Fibroblast of lung (primary cell): ENCODE measurements at regions not wholly inside any gene's neighbourhood (a gene's known extent, or its start where the extent isn't known, plus 50 kb on each side); places are given as distances from the start of the nearest gene placed in this dataset.

Source experiments
- DNase-seq, 2 donors: peaks; one replicate each; pipeline versions ENCODE4 v3.0.0 to v3.0.0-alpha.2; 2010; ENCODE audit warnings: low read depth in 2 of 2
- H2AFZ ChIP-seq: 2 replicates; pipeline ENCODE4 v1.5.1; 2012; ENCODE audit warnings: low read length, control low read depth, inconsistent platforms
- H3K27ac ChIP-seq: 2 replicates; pipeline ENCODE4 v1.5.1; 2011; ENCODE audit warnings: low read length, control low read depth; ENCODE audit not compliant: insufficient read depth
- H3K27me3 ChIP-seq: 2 replicates; pipeline ENCODE4 v1.5.1; 2011; ENCODE audit warnings: mild to moderate bottlenecking, low read length; ENCODE audit not compliant: control insufficient read depth, insufficient read depth
- H3K36me3 ChIP-seq: 2 replicates; pipeline ENCODE4 v1.5.1; 2011; ENCODE audit warnings: low read length; ENCODE audit not compliant: control insufficient read depth, insufficient read depth
- H3K4me1 ChIP-seq: 2 replicates; pipeline ENCODE4 v1.5.1; 2011; ENCODE audit warnings: low read length; ENCODE audit not compliant: control insufficient read depth, insufficient read depth; ENCODE audit errors: extremely low read depth
- H3K4me2 ChIP-seq: 2 replicates; pipeline ENCODE4 v1.5.1; 2011; ENCODE audit warnings: low read length, control low read depth; ENCODE audit not compliant: insufficient read depth; ENCODE audit errors: extremely low read depth
- H3K4me3 ChIP-seq, 4 experiments: fragments of 200-600 bp in 1 of 4; sonication (generic) in 1 of 4; replicated peaks in 1 of 4; 2 replicates each; pipeline ENCODE4 v1.5.1; 2011 to 2016; ENCODE audit warnings: low read length in 4 of 4, low read depth in 3 of 4, mild to moderate bottlenecking in 3 of 4, control low read depth in 2 of 4, inconsistent platforms in 1 of 4, mixed read lengths in 1 of 4; ENCODE audit not compliant: insufficient read depth in 1 of 4; ENCODE audit errors: control extremely low read depth in 1 of 4
- H3K79me2 ChIP-seq: 2 replicates; pipeline ENCODE4 v1.5.1; 2012; ENCODE audit warnings: mild to moderate bottlenecking, low read length, inconsistent platforms; ENCODE audit not compliant: control insufficient read depth, insufficient read depth
- H3K9ac ChIP-seq: 2 replicates; pipeline ENCODE4 v1.5.1; 2011; ENCODE audit warnings: mild to moderate bottlenecking, low read length, control low read depth; ENCODE audit not compliant: insufficient read depth
- H3K9me3 ChIP-seq: 2 replicates; pipeline ENCODE4 v1.5.1; 2012; ENCODE audit warnings: low read depth, low read length; ENCODE audit not compliant: control insufficient read depth, insufficient read depth
- H4K20me1 ChIP-seq: 2 replicates; pipeline ENCODE4 v1.5.1; 2011; ENCODE audit warnings: low read length; ENCODE audit not compliant: control insufficient read depth, insufficient read depth; ENCODE audit errors: extremely low read depth
- EZH2 ChIP-seq: IDR thresholded peaks from 2 replicates; pipeline ENCODE4 v1.5.1; 2012; ENCODE audit warnings: low read length, control low read depth, mild to moderate bottlenecking; ENCODE audit errors: missing control alignments
- TF ChIP-seq, protein P1 (sequence below), 2 donors: IDR thresholded peaks in 1 of 2; conservative IDR thresholded peaks in 1 of 2; 1 replicate in 1 of 2; 2 replicates in 1 of 2; pipeline ENCODE4 v1.5.1; 2011 to 2012; ENCODE audit warnings: low read length in 2 of 2, control low read depth in 1 of 2, inconsistent platforms in 1 of 2, low read depth in 1 of 2, mild to moderate bottlenecking in 1 of 2

DNA sequence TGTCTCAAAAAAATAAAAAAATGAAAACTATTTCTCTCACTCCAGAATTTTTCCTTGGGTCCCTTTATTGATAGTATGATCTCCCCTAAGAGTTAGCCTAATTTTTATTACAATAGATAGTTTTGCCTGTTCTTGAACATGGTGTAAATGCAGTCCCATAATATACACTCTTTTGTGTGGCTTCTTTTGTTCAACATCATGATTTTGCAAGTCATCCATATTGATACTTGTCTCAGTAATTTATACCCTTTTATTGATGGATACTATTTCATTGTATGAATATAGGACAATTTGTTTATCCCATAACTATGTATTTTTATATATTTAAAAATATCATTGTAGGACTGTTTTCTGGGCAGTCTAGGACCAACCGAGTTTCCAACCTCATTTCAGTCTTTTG is 207.0 kb downstream of the UTP18 start:
- H3K27ac ChIP-seq = no peak overlapping the region
- H3K36me3 ChIP-seq = no peaks in the 10 kb centered on the region
- no peaks in the 10 kb centered on the region for H3K4me1 ChIP-seq
- TF ChIP-seq EZH2 = no peak
- TF ChIP-seq, protein P1, sequence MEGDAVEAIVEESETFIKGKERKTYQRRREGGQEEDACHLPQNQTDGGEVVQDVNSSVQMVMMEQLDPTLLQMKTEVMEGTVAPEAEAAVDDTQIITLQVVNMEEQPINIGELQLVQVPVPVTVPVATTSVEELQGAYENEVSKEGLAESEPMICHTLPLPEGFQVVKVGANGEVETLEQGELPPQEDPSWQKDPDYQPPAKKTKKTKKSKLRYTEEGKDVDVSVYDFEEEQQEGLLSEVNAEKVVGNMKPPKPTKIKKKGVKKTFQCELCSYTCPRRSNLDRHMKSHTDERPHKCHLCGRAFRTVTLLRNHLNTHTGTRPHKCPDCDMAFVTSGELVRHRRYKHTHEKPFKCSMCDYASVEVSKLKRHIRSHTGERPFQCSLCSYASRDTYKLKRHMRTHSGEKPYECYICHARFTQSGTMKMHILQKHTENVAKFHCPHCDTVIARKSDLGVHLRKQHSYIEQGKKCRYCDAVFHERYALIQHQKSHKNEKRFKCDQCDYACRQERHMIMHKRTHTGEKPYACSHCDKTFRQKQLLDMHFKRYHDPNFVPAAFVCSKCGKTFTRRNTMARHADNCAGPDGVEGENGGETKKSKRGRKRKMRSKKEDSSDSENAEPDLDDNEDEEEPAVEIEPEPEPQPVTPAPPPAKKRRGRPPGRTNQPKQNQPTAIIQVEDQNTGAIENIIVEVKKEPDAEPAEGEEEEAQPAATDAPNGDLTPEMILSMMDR (conservative IDR thresholded peaks at IDR 0.05 in 1 of 2, IDR thresholded peaks at IDR 0.05 in 1 of 2; ENCODE audit: low read depth in 1 of 2, low read length in 2 of 2) = no peak
- no peak overlapping the region for H3K4me2 ChIP-seq
- no peaks in the 10 kb centered on the region for H3K27me3 ChIP-seq
- H2AFZ ChIP-seq = no peak overlapping the region
- H3K9ac ChIP-seq = no peak overlapping the region
- DNase-seq = no peak
- no peaks in the 10 kb centered on the region for H3K79me2 ChIP-seq
- no peaks in the 10 kb centered on the region for H4K20me1 ChIP-seq
- no peak overlapping the region for H3K4me3 ChIP-seq
- no peaks in the 10 kb centered on the region for H3K9me3 ChIP-seq

DNA sequence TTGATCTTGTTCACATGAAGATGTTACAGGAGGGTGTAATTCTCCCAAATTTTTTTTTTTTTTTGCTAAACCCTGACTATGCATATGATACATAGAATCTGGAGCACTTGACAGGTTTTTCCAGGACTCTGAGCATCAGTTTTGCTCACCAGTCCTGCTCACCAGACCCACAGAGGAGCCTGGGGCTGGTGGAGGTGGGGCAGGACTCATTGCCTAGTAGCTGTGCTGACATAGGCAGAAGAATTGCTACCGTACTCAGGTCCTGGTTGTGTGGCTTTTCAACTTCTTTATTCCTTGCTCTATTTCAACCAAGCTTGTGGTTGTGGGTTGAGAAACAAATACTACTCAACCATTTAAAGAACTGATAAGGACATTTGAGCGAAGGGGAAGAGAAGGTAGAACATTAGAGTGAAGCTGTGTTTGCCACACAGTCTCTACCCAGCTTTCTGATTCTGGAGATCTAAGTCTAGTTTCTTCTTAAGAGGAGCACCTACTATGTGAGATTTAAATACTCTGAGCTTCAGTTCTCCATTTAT is 212.4 kb downstream of the UTP18 start:
- H3K79me2 ChIP-seq = no peaks in the 10 kb centered on the region
- H3K36me3 ChIP-seq = no peaks in the 10 kb centered on the region
- H3K4me3 ChIP-seq = no peak overlapping the region
- TF ChIP-seq, protein P1 (conservative IDR thresholded peaks at IDR 0.05 in 1 of 2, IDR thresholded peaks at IDR 0.05 in 1 of 2; ENCODE audit: low read depth in 1 of 2, low read length in 2 of 2) = no peak
- TF ChIP-seq EZH2 = no peak
- no peak for DNase-seq
- no peaks in the 10 kb centered on the region for H4K20me1 ChIP-seq
- no peak overlapping the region for H3K9ac ChIP-seq
- no peaks in the 10 kb centered on the region for H3K27me3 ChIP-seq
- no peak overlapping the region for H3K4me2 ChIP-seq
- H3K4me1 ChIP-seq = no peaks in the 10 kb centered on the region
- no peak overlapping the region for H3K27ac ChIP-seq
- H2AFZ ChIP-seq = no peak overlapping the region
- H3K9me3 ChIP-seq = no peaks in the 10 kb centered on the region

DNA sequence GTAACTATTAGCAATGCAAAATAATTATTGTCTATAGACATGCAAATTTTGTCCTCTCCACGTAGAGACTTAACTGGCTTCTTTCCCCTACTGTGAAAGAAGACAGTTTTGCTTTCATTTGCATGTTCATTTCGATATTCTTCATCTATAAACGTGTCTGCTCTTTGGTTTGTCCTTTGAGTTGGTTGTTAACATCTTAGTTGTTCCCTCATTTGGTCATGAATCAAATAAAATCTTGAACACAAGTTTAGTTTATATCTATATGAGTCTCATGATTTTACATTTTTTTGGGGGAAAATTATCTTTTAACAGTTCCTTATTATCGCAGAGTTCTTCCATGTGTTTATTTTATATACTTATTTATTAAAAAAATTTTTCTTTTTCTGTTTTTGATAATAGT is 214.4 kb downstream of the UTP18 start:
- H3K4me2 ChIP-seq = no peak overlapping the region
- H3K27ac ChIP-seq = no peak overlapping the region
- H3K27me3 ChIP-seq = no peaks in the 10 kb centered on the region
- DNase-seq = no peak
- H4K20me1 ChIP-seq = no peaks in the 10 kb centered on the region
- H3K9ac ChIP-seq = no peak overlapping the region
- H3K9me3 ChIP-seq = no peaks in the 10 kb centered on the region
- no peaks in the 10 kb centered on the region for H3K4me1 ChIP-seq
- H2AFZ ChIP-seq = no peak overlapping the region
- H3K79me2 ChIP-seq = no peaks in the 10 kb centered on the region
- no peak overlapping the region for H3K4me3 ChIP-seq
- no peak for TF ChIP-seq EZH2
- TF ChIP-seq, protein P1 (conservative IDR thresholded peaks at IDR 0.05 in 1 of 2, IDR thresholded peaks at IDR 0.05 in 1 of 2; ENCODE audit: low read depth in 1 of 2, low read length in 2 of 2) = no peak
- no peaks in the 10 kb centered on the region for H3K36me3 ChIP-seq
